Coronary artery (tissue), 2 donors: ENCODE measurements at regions not wholly inside any gene's neighbourhood (a gene's known extent, or its start where the extent isn't known, plus 50 kb on each side); places are given as distances from the start of the nearest gene placed in this dataset.

Experiments
- DNase-seq: peaks from one replicate; pipeline ENCODE4 v3.0.0-alpha.2; 2017; ENCODE audit warnings: low spot score
- H3K27ac ChIP-seq, 2 donors: fragments of 200-600 bp; sonication (generic); one replicate each; pipeline ENCODE4 v1.5.1; 2016 to 2019
- H3K4me3 ChIP-seq: fragments of 200-600 bp; sonication (generic); 2 replicates; pipeline ENCODE4 v1.5.1; 2016; ENCODE audit warnings: mild to moderate bottlenecking, moderate library complexity
- TF ChIP-seq, protein P1 (sequence below): fragments of 200-600 bp; sonication (generic); IDR thresholded peaks from one replicate; pipeline ENCODE4 v1.5.1; 2019; ENCODE audit warnings: antibody characterized with exemption

GRCh38 chr4:104860238-104861123 lies 286.2 kb upstream of the TET2 start:
- no peak for DNase-seq
- TF ChIP-seq, protein P1, sequence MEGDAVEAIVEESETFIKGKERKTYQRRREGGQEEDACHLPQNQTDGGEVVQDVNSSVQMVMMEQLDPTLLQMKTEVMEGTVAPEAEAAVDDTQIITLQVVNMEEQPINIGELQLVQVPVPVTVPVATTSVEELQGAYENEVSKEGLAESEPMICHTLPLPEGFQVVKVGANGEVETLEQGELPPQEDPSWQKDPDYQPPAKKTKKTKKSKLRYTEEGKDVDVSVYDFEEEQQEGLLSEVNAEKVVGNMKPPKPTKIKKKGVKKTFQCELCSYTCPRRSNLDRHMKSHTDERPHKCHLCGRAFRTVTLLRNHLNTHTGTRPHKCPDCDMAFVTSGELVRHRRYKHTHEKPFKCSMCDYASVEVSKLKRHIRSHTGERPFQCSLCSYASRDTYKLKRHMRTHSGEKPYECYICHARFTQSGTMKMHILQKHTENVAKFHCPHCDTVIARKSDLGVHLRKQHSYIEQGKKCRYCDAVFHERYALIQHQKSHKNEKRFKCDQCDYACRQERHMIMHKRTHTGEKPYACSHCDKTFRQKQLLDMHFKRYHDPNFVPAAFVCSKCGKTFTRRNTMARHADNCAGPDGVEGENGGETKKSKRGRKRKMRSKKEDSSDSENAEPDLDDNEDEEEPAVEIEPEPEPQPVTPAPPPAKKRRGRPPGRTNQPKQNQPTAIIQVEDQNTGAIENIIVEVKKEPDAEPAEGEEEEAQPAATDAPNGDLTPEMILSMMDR, result peak; percentile 75
- Histone ChIP-seq H3K4me3 (no peak overlapping the region), H3K27ac (no peak overlapping the region)

- TF ChIP-seq, protein P1, result no peak
- no peak for DNase-seq
- Histone ChIP-seq H3K4me3 (no peak overlapping the region), H3K27ac (no peak overlapping the region)
Observed at GRCh38 chr4:104866809-104867208, 279.9 kb upstream of the TET2 start.

GRCh38 chr4:104868533-104868932 lies 278.1 kb upstream of the TET2 start:
- H3K4me3 ChIP-seq, result no peak overlapping the region
- TF ChIP-seq, protein P1, result no peak
- DNase-seq, result no peak
- H3K27ac ChIP-seq, result no peak overlapping the region

DNA sequence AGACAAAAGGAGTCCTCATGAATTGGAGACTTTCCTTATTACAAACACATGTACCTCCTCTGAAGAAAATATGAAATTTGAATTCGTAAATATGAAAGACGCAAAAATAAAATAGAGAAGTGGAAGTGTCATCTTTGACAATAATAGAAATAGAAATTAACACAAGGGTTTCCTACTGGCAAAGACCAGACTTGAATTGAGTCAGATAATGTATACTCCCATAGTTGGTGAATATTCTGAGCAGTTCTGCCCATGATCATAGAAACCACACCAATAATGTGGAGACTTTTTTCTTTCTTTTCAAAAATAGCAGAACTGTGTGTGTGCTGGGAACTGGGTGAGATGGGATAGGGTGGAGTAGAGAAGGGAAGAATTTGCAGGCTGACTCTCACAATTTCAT lies 277.7 kb upstream of the TET2 start:
- no peak for DNase-seq
- TF ChIP-seq, protein P1, result no peak
- Histone ChIP-seq H3K4me3 (no peak overlapping the region), H3K27ac (no peak overlapping the region)

DNA sequence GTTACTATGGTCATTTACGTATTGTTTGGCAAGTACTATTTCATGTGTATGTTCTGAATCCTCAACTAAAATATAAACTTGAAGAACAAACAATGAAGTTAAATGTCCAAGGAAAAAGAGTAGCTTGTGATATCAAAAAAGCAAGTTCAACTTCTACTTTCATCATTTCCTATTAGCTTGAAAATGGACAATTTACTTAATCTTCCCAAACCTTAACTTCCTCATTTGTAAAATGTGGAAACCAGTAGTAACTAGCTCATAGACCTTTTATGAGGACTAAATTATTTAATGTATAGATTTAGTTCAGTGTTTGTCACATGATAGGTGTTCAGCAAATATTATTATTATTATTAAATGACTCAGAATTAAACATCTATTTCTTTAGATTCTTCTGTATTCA lies 276.8 kb upstream of the TET2 start:
- no peak for DNase-seq
- H3K4me3 ChIP-seq, result no peak overlapping the region
- no peak overlapping the region for H3K27ac ChIP-seq
- TF ChIP-seq, protein P1, result no peak

GRCh38 chr4:104870495-104871233 lies 276.0 kb upstream of the TET2 start:
- Histone ChIP-seq H3K27ac (no peak overlapping the region), H3K4me3 (no peak overlapping the region)
- TF ChIP-seq, protein P1, result no peak
- DNase-seq, result no peak

DNA sequence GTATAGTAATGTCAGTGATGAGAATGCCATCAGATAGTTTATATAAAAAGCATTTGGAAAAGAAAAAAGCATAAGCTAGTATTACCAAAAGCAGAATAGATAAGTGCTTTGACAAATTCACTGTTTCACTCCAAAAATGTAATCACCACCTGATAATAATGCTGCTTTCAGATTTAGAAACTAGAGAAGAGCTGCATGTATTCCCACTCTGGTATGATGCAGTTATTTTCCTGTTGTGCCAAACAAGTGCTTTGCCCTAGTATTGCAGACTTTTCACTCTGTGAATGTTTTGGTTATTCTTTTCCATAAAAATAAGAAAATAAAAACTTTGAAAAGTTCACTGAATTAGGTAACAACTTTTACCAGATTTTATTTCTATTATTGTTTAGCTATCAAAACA lies 267.7 kb upstream of the TET2 start:
- no peak overlapping the region for H3K27ac ChIP-seq
- TF ChIP-seq, protein P1, result no peak
- no peak overlapping the region for H3K4me3 ChIP-seq
- no peak for DNase-seq
